Calu3 (cell line): ENCODE measurements at regions not wholly inside any gene's neighbourhood (a gene's known extent, or its start where the extent isn't known, plus 50 kb on each side); places are given as distances from the start of the nearest gene placed in this dataset.

Experiments
- BruUV-seq: library from RNA; stranded (reverse); fragments of 400-500 nt; replicated peaks from 2 replicates; lab custom pipeline; 2021; lab: Mats Ljungman, UMichigan
- CTCF ChIA-PET: fragments of 300-600 bp; sonication (Branson Sonifier 250); formaldehyde crosslinking; loops from one replicate; lab custom pipeline; 2022; ENCODE audit warnings: antibody characterized with exemption; lab: Charles Lee
- DNase-seq: peaks from one replicate; pipeline ENCODE4 v3.0.0; 2022
- H3K27ac Mint-ChIP-seq: one replicate; pipeline ENCODE4 v1.8.0; 2022; ENCODE audit warnings: mixed read lengths; ENCODE audit not compliant: unreplicated experiment
- H3K27me3 Mint-ChIP-seq: one replicate; pipeline ENCODE4 v1.8.0; 2022; ENCODE audit warnings: mixed read lengths; ENCODE audit not compliant: unreplicated experiment
- H3K36me3 Mint-ChIP-seq: one replicate; pipeline ENCODE4 v1.8.0; 2022; ENCODE audit warnings: mild to moderate bottlenecking, moderate library complexity, mixed read lengths; ENCODE audit not compliant: insufficient read depth, unreplicated experiment
- H3K4me1 Mint-ChIP-seq: one replicate; pipeline ENCODE4 v1.8.0; 2022; ENCODE audit warnings: mild to moderate bottlenecking, low read depth, mixed read lengths; ENCODE audit not compliant: unreplicated experiment
- H3K4me3 Mint-ChIP-seq: one replicate; pipeline ENCODE4 v1.8.0; 2022; ENCODE audit warnings: mild to moderate bottlenecking, low read depth, moderate library complexity, mixed read lengths; ENCODE audit not compliant: unreplicated experiment
- H3K9me3 Mint-ChIP-seq: one replicate; pipeline ENCODE4 v1.8.0; 2022; ENCODE audit warnings: low read depth, mixed read lengths; ENCODE audit not compliant: unreplicated experiment
- intact Hi-C: fragments of 100-400 bp; cut with micrococcal nuclease; formaldehyde crosslinking; loops from one replicate; pipeline ENCODE4 v1.10.0; 2022; ENCODE audit not compliant: unreplicated experiment
- TF ChIP-seq, protein P1 (sequence below): fragments of 200-600 bp; IDR thresholded peaks from one replicate; pipeline ENCODE4 v1.8.0; 2022; ENCODE audit warnings: antibody characterized with exemption; ENCODE audit not compliant: unreplicated experiment

DNA sequence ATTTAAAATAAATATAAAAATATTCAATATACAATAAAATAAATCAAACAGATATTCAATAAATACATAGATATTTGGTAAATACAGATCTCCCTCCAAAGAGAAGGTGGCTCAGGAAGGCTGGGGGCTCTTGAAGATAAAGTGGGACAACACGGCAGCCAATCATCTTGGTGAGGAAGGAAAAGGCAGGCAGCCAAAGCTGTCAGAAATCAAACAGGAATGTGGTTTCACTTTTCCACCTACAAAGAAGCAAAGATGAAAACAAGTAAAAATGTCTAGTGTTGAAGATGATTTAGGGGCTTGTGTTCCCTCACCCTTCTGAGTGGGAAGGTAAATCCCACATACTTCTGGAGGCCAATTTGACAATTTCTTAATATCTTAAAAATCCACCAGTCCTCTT lies 85.7 kb downstream of the B3GNT2 start:
- CTCF ChIA-PET = no interaction called here
- Mint-ChIP-seq H3K27me3 (no peaks in the 10 kb centered on the region), H3K36me3 (no peaks in the 10 kb centered on the region), H3K27ac (no peak overlapping the region), H3K4me3 (no peak overlapping the region), H3K9me3 (peaks cover 9% of the 10 kb centered on the region), H3K4me1 (no peaks in the 10 kb centered on the region)
- no peak for DNase-seq
- TF ChIP-seq, protein P1, sequence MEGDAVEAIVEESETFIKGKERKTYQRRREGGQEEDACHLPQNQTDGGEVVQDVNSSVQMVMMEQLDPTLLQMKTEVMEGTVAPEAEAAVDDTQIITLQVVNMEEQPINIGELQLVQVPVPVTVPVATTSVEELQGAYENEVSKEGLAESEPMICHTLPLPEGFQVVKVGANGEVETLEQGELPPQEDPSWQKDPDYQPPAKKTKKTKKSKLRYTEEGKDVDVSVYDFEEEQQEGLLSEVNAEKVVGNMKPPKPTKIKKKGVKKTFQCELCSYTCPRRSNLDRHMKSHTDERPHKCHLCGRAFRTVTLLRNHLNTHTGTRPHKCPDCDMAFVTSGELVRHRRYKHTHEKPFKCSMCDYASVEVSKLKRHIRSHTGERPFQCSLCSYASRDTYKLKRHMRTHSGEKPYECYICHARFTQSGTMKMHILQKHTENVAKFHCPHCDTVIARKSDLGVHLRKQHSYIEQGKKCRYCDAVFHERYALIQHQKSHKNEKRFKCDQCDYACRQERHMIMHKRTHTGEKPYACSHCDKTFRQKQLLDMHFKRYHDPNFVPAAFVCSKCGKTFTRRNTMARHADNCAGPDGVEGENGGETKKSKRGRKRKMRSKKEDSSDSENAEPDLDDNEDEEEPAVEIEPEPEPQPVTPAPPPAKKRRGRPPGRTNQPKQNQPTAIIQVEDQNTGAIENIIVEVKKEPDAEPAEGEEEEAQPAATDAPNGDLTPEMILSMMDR = no peak
- intact Hi-C loops = no loop called here
- BruUV-seq = no TSS peak

DNA sequence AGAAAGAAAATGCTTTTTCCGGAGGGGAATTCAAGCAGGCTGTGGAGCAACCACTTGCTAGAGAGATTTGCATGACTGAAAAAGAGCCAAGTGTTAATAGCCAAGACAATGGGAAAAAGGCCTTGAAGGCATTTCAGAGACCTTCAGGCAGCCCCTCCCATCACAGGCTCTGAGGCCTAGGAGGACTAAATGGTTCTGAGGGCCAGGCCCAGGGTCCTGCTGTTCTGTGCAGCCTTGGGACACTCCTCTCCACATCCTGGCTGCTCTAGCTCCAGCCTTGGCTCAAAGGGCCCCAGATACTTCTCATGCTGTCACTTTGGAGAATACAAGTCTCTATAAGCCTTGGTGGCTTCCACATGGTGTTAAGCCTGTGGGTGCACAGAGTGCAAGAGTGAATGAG lies 81.8 kb downstream of the B3GNT2 start:
- intact Hi-C loops = no loop called here

More for the DNA sequence above, 81.8 kb downstream of the B3GNT2 start:
- Mint-ChIP-seq H3K9me3 (peaks cover 9% of the 10 kb centered on the region), H3K27me3 (no peaks in the 10 kb centered on the region), H3K27ac (no peak overlapping the region), H3K4me1 (no peaks in the 10 kb centered on the region), H3K4me3 (no peak overlapping the region), H3K36me3 (no peaks in the 10 kb centered on the region)
- no TSS peak for BruUV-seq
- TF ChIP-seq, protein P1 = no peak
- no peak for DNase-seq
- CTCF ChIA-PET = no interaction called here
